ENCODE measurements at regions not wholly inside any gene's neighbourhood (a gene's known extent, or its start where the extent isn't known, plus 50 kb on each side); places are given as distances from the start of the nearest gene placed in this dataset.

GRCh38 chr11:7196396-7197146 lies 55.1 kb upstream of the SYT9 start:
- ChIA-PET CTCF (interaction anchor here (1.1 kb wide), 1 partner anchor 56 kb away, joined by 3 read pairs; the partner anchor contains the start of gene SYT9), POLR2A (no interaction called here)
- no peak for TF ChIP-seq LEF1 (IDR thresholded peaks at IDR 0.05; ENCODE audit: borderline replicate concordance)
- TF ChIP-seq PKNOX1 (IDR thresholded peaks at IDR 0.05) = peak; percentile 38; the same call in 1 of the 2 replicates
- no peak for DNase-seq (ENCODE audit: extremely low spot score)

DNA sequence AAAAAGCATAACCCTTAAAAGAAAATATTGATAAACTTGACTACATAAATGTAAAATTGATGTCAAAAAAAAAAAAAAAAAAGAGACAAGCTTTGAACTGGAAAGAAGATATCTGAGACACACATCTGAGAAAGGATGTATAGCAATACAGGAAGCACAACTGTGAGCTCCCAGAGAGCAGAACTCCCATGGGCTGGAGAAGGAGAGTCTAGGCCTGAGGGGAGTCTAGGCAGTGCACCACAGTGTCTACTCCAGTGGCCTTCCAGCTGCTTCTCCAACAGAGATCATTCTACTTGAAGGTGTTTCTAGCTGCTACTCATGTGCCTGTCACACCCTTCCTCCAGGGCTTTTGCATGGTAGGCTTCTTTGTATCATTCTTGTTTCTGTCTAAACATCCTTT lies 54.2 kb upstream of the SYT9 start:
- ChIA-PET POLR2A (no interaction called here), CTCF (interaction anchor here (0.5 to 1.1 kb wide), 4 partner anchors 9 to 79 kb away, joined by 3 to 4 read pairs (median 3); partner anchors contain the start of gene SYT9)
- no peak for DNase-seq (ENCODE audit: extremely low spot score)
- TF ChIP-seq NFRKB (IDR thresholded peaks at IDR 0.05) (no peak), L3MBTL2 (conservative IDR thresholded peaks at IDR 0.05) (no peak), LEF1 (IDR thresholded peaks at IDR 0.05; ENCODE audit: borderline replicate concordance) (no peak), BHLHE40 (IDR thresholded peaks at IDR 0.05; ENCODE audit: borderline replicate concordance) (no peak), FOXK2 (IDR thresholded peaks at IDR 0.05) (no peak)

Data from HEK293T (cell line).